DMS153 (cell line): ENCODE measurements at regions not wholly inside any gene's neighbourhood (a gene's known extent, or its start where the extent isn't known, plus 50 kb on each side); places are given as distances from the start of the nearest gene placed in this dataset.

Experiments
- DNase-seq: peaks from one replicate; lab custom pipeline; 2025; lab: John Stamatoyannopoulos, UW

DNA sequence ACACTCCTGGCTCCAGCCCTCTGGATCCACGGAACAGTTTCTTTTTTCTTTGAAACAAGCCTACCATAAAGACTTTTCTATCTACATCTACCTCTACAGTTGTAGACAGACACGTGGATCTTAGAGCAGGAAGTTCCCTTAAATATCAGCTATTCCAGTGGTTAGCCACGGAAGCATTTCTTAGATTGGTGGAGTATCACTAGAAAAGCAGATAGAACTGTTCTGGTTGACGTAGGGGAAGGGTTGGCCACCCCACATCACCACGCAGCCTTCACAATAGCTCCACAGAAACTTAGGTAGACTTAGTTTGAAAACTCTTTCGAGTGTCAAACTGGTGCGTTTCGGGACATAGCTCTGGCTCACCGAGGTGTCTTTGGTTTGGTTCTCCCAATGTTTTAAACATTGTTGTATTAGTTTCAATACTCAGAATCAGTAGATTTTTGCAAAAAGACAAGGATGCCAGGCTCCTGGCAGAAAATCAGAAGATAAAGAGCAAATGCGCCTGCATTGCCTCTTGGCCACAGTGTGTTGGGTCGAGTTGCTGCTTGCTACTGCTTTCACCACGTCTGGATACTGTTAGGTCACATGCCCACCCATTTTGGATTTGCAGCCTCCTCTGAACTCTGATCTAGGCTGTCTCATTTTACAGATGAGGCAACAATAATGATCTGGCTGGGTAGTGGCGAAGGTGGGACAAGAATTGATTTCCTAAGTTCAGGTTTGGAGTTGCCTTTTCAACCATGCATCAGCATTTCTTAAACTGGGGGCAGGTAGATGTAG lies 71.5 kb upstream of the DTNBP1 start:
- DNase-seq = no peak

DNA sequence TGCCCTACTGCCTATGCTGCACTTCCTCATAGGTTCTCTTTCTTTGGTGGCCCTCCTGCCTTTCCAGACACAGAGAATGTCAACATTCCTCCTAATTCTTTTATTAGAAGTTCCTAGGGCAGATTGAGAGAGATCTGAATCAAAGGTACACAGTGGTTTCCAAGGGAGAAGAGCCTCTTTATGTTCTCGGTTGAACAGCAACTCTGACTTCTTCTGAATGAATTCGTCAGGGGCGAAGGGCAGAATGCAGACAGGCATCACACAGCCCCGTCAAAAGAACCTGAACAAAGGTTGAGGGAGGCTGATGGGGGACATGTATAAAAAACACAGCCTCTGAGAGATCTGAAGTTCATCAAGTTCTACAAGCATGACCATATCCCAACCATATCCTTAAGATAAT lies 68.1 kb upstream of the DTNBP1 start:
- no peak for DNase-seq

DNA sequence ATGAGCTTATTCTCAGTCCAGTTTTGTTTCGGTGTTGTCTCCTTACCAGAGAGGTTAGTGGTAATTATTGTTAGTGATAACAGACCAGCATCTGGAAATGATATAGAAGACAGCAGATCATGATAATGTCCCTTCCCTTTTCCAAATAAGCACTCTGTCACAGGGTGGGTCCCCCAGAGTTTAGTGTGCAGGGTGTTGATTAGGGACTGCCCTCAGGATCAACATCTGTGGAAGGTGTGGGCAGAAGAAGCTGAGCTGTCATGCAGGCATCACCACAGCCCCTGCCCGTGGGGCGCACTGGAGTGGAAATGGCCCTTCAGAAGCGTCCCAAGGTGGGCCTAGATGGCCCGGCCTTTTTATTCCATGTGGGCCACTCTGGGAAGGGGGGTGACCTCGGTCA lies 67.6 kb upstream of the DTNBP1 start:
- DNase-seq = no peak

DNA sequence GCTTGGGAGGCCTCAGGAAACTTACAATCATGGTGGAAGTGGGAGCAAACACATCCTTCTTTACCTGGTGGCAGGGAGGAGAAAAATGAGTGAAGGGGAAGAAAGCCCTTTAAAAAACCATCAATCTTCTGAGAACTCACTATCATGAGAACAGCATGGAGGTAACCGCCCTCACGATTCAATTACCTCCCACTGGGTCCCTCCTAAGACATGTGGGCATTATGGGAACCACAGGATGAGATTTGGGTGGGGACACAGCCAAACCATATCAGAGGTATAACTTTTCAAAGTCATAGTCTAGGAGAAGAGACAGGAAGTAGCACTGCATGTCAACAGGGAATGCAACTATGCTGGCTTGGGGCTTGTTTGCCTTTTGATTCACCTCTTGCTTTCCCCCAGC lies 59.9 kb upstream of the DTNBP1 start:
- no peak for DNase-seq

DNA sequence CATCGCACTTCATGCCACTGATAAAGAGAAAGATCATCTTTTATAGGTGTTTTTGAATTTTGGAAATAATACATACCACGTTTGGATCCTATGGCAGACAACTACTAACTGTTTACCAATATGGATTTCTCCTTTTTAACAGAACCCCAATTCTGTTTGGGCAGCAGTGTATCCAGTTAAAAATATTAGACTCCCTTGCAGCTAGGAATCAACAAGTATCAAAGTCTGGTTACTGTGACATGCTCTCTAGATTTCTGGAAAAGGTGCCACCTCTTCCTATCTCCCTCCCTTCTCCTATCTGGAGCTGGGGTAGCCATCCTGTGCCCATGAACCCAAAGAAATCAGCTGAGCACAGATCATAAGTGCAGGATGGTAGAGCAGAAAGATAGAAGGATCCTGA lies 54.1 kb upstream of the DTNBP1 start:
- no peak for DNase-seq

DNA sequence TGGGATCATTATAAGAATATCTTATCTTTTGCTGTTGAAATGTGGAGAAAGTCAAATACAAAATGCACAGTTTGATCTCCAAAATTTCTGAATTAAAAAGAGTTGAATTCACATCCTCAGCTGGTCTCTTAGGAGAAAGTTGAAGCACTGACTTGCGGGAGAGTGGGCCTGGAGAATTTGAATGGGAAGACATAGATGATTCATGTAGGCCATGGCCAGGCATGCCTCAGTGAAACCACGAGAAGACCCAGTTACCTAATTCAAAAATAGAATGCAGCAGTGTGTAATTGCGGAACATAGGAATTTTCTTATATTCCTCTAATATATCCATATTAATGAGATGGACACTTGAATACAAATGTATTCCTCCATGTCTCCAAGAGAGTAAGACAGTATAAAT lies 53.0 kb upstream of the DTNBP1 start:
- no peak for DNase-seq

DNA sequence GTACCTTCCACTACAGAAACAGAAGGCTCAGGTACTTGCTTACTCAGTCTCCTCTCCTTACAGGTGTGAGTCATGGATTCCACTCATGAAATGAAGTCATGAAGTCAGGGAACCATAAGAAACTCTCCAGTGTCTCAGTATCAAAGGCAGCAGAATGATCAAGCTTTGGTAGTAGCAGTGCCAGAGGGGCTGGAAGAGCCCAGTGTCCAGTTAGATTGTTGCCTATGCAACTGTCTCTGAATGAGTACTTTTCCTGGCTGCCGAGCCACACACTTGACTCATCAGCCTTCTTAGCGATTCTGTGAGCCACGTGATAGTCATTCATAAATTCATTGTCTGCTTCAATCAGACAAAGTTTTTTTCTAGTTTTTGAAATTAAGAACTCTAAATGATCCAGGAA lies 52.2 kb upstream of the DTNBP1 start:
- DNase-seq = no peak

DNA sequence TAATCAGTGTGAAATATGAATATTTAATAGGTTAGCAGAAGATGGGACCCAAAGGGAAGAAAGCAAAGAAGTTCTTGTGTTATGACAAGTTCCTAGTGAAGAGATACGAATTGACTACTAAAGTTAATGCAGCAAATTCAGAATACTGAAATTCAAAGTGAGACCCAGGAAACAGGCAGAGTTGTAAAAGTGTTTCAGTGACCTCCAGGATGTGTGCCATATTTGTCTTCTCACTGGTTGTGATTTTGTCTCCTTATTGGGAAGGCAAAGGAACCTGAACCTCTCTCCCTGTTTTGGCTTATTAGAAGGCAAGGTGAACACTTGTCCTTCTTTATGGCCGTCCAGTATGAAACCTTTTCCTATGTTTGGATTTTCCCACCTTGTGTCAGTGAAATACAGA lies 51.8 kb upstream of the DTNBP1 start:
- no peak for DNase-seq

DNA sequence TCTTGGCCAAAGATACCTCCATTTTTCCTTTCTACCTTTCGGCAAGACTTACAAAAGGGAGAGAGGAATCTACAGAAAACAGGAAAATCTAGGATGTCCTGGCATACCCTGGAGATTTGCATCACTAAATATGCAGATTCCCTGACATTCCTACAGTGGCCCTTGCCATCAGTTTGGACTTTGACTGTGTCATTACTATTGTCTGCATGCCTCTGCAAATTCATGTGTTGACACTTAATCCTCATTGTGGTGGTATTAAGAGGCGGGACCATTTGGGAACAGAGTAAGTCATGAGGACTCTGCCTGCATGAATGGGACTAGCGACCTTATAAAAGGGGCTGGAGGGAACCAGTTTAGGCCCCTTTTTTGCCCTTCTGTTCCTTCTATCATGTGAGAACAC lies 50.5 kb upstream of the DTNBP1 start:
- DNase-seq = no peak

DNA sequence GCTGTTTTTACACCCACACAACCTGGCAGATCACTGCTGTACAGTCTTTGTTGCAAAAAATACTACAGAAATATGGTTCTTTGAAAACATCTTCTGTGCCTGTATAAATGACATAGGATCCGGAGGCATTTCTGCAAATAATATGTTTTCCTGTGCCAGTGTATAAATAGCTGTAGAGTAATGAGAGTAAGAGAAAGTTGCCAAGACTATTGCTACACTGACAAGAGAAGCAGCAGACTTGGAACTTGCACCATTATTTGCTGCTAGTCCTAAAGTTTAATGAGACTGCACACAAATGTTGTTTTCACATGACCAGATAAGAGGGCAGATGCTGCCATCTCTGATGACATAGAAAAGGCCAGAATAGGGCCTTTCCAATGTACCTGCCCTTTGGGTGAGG lies 50.0 kb upstream of the DTNBP1 start:
- DNase-seq = no peak
